Activated T-cell treated with anti-CD3 and anti-CD28 coated beads, Interleukin-2, amount 50 U/mL, for 48 hours (primary cell): ENCODE measurements at regions not wholly inside any gene's neighbourhood (a gene's known extent, or its start where the extent isn't known, plus 50 kb on each side); places are given as distances from the start of the nearest gene placed in this dataset.

Experiments
- DNase-seq, 2 experiments: peaks; one replicate each; pipeline ENCODE4 v3.0.0-alpha.2; 2020

GRCh38 chr13:95455782-95456181, 96.7 kb upstream of the CLDN10 start:
- DNase-seq: no peak

GRCh38 chr13:95456815-95457214, 95.7 kb upstream of the CLDN10 start:
- no peak for DNase-seq

GRCh38 chr13:95457294-95457693, 95.2 kb upstream of the CLDN10 start:
- no peak for DNase-seq

- DNase-seq: no peak
Observed at GRCh38 chr13:95462801-95463200, 89.7 kb upstream of the CLDN10 start.

- DNase-seq: no peak
Observed at GRCh38 chr13:95463531-95463930, 89.0 kb upstream of the CLDN10 start.

GRCh38 chr13:95470574-95471366, 81.8 kb upstream of the CLDN10 start:
- no peak for DNase-seq

GRCh38 chr13:95471960-95472359, 80.6 kb upstream of the CLDN10 start:
- no peak for DNase-seq

- DNase-seq: no peak
Observed at GRCh38 chr13:95474992-95475391, 77.5 kb upstream of the CLDN10 start.

GRCh38 chr13:95477187-95477586, 75.3 kb upstream of the CLDN10 start:
- DNase-seq: no peak

GRCh38 chr13:95479731-95480130, 72.8 kb upstream of the CLDN10 start:
- DNase-seq: no peak

GRCh38 chr13:95480131-95480545, 72.4 kb upstream of the CLDN10 start:
- DNase-seq: peak; percentile 26 to 36

- no peak for DNase-seq
Observed at GRCh38 chr13:95480791-95481780, 71.4 kb upstream of the CLDN10 start.

- no peak for DNase-seq
Observed at GRCh38 chr13:95484052-95484451, 68.5 kb upstream of the CLDN10 start.

GRCh38 chr13:95485045-95485517, 67.4 kb upstream of the CLDN10 start:
- no peak for DNase-seq

- DNase-seq: no peak
Observed at GRCh38 chr13:95485518-95486144, 66.9 kb upstream of the CLDN10 start.

- DNase-seq: no peak
Observed at GRCh38 chr13:95492044-95492801, 60.3 kb upstream of the CLDN10 start.

GRCh38 chr13:95494082-95494681, 58.3 kb upstream of the CLDN10 start:
- no peak for DNase-seq

- DNase-seq: no peak
Observed at GRCh38 chr13:95496485-95496884, 56.0 kb upstream of the CLDN10 start.

- no peak for DNase-seq
Observed at GRCh38 chr13:95497381-95497807, 55.1 kb upstream of the CLDN10 start.

- no peak for DNase-seq
Observed at GRCh38 chr13:95498886-95499285, 53.6 kb upstream of the CLDN10 start.

- DNase-seq: no peak
Observed at GRCh38 chr13:95499811-95500712, 52.5 kb upstream of the CLDN10 start.
